ENCODE measurements at regions not wholly inside any gene's neighbourhood (a gene's known extent, or its start where the extent isn't known, plus 50 kb on each side); places are given as distances from the start of the nearest gene placed in this dataset.

DNA sequence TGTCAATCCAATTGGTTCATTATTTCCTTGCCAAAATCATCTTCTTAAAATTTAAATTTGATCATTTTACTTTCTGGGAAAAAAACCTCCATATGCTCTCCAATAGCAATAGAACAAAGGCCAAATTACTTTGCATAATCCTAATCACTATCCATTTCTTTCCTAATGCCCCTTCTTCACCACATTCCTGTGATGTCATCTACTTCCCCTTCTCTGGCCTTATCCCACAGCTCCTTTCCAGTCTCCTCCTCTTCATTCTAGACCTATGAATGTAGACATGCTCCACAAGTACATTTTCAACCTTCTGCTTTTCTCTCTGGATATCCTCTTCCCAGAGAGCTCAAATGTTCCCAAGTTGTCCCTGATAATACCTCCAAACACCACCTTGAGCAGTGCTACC lies 216.6 kb downstream of the MRPL39 start:
- Histone ChIP-seq H3K36me3 (ENCODE audit: control insufficient read depth, insufficient read depth, low read length) (no peaks in the 10 kb centered on the region), H3K4me1 (ENCODE audit: control insufficient read depth, insufficient read depth, low read length) (peaks cover 7% of the 10 kb centered on the region), H3K9ac (ENCODE audit: low read depth, low read length) (no peak overlapping the region), H3K27me3 (ENCODE audit: control insufficient read depth, insufficient read depth, low read length) (no peaks in the 10 kb centered on the region), H3K4me3 (ENCODE audit: low read depth, low read length) (no peak overlapping the region), H3K9me3 (ENCODE audit: control insufficient read depth, insufficient read depth, low read length) (no peaks in the 10 kb centered on the region)

DNA sequence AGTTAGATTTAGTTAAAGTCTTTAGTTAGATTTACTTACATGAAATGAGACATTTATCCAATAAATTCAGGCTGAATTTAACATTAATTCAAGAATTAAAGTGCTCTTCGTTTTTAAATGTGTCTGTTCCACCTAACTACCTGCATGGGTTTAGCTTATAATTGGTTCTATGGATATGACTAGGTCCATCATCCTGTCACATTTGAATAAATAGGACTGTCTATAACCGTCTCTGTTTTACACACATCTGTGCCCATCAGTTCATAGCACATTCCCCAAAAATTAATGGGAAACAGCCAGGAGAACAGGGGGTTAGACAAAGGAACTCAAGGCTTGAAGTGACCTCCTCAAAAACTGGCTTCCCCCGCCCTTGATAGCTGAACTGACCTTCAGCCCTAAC lies 219.6 kb downstream of the MRPL39 start:
- H3K36me3 ChIP-seq (ENCODE audit: control insufficient read depth, insufficient read depth, low read length): no peaks in the 10 kb centered on the region
- no peaks in the 10 kb centered on the region for H3K27me3 ChIP-seq (ENCODE audit: control insufficient read depth, insufficient read depth, low read length)
- peaks cover 7% of the 10 kb centered on the region for H3K4me1 ChIP-seq (ENCODE audit: control insufficient read depth, insufficient read depth, low read length)
- H3K9ac ChIP-seq (ENCODE audit: low read depth, low read length): no peak overlapping the region
- H3K4me3 ChIP-seq (ENCODE audit: low read depth, low read length): no peak overlapping the region
- H3K9me3 ChIP-seq (ENCODE audit: control insufficient read depth, insufficient read depth, low read length): no peaks in the 10 kb centered on the region

DNA sequence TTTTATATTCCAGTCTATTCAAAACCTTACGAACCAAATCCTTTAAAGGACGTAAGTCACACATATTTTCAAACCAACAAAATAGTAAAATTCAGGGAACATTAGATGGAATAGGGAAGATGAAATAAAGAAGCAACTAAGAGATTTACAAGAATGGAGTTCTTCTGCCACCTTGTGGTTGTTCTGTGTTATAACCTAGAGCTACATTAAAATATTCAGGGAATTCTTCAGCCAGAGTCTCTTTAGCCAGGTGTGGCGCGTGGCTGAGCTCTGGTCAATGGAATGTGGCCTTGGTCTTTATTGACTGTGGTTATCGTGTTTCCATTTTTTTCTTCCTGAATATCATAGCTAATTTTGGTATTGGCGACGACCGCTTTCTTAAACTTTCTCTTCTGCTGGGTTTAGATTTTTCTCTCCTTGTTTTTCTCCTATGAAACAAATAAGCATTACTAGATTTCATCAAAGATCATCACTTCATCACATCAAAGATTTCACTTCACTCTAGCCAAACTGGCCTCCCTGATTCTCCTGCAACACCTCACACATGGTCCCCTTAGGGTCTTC lies 221.3 kb downstream of the MRPL39 start:
- H3K36me3 ChIP-seq (ENCODE audit: control insufficient read depth, insufficient read depth, low read length): no peaks in the 10 kb centered on the region

DNA sequence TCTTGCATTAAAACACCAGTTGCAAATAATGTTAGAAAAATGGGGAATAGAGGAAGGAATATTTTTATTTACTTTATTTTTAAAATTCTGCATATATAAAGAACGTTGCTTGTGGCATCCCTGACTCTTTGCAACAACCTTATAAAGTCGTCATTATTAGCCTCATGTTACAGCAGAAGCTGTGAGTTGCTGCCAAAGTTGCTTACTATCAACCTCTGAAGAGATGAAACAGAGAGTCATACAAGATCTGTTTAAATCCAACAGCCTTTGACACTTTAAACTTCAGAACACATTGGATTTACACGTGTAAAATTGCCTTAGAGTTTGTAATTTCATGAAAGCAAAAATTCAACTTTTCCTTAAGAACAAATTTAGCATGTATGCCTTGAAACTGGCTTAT lies 221.9 kb downstream of the MRPL39 start:
- Histone ChIP-seq H3K9me3 (ENCODE audit: control insufficient read depth, insufficient read depth, low read length) (no peaks in the 10 kb centered on the region), H3K4me1 (ENCODE audit: control insufficient read depth, insufficient read depth, low read length) (peaks cover 7% of the 10 kb centered on the region), H3K27me3 (ENCODE audit: control insufficient read depth, insufficient read depth, low read length) (no peaks in the 10 kb centered on the region), H3K36me3 (ENCODE audit: control insufficient read depth, insufficient read depth, low read length) (no peaks in the 10 kb centered on the region), H3K9ac (ENCODE audit: low read depth, low read length) (no peak overlapping the region), H3K4me3 (ENCODE audit: low read depth, low read length) (no peak overlapping the region)

More for the DNA sequence above, 221.3 kb downstream of the MRPL39 start:
- Histone ChIP-seq H3K27me3 (ENCODE audit: control insufficient read depth, insufficient read depth, low read length) (no peaks in the 10 kb centered on the region), H3K9me3 (ENCODE audit: control insufficient read depth, insufficient read depth, low read length) (no peaks in the 10 kb centered on the region), H3K4me1 (ENCODE audit: control insufficient read depth, insufficient read depth, low read length) (peaks cover 7% of the 10 kb centered on the region), H3K4me3 (ENCODE audit: low read depth, low read length) (no peak overlapping the region), H3K9ac (ENCODE audit: low read depth, low read length) (no peak overlapping the region)

DNA sequence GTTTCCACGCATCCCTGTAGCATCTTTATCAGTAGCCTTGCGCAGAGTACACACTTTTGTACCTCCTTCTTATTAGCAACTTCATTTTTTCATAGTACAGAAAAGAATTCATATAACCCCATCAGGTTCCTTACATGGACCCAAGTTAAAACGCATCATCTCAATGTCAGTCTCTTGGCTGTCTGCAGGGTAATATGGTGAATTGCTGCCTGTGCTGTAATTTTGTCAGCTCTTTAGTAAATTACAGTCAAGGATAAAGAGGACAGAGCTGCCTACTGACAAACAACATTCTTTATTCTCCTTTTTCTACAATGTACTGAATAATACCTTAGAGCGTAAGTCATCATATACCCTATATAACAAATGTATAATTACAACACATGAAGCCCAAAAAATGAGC lies 222.5 kb downstream of the MRPL39 start:
- H3K4me3 ChIP-seq (ENCODE audit: low read depth, low read length): no peak overlapping the region
- H3K9ac ChIP-seq (ENCODE audit: low read depth, low read length): no peak overlapping the region
- no peaks in the 10 kb centered on the region for H3K27me3 ChIP-seq (ENCODE audit: control insufficient read depth, insufficient read depth, low read length)
- H3K36me3 ChIP-seq (ENCODE audit: control insufficient read depth, insufficient read depth, low read length): no peaks in the 10 kb centered on the region
- no peaks in the 10 kb centered on the region for H3K9me3 ChIP-seq (ENCODE audit: control insufficient read depth, insufficient read depth, low read length)
- peaks cover 7% of the 10 kb centered on the region for H3K4me1 ChIP-seq (ENCODE audit: control insufficient read depth, insufficient read depth, low read length)

DNA sequence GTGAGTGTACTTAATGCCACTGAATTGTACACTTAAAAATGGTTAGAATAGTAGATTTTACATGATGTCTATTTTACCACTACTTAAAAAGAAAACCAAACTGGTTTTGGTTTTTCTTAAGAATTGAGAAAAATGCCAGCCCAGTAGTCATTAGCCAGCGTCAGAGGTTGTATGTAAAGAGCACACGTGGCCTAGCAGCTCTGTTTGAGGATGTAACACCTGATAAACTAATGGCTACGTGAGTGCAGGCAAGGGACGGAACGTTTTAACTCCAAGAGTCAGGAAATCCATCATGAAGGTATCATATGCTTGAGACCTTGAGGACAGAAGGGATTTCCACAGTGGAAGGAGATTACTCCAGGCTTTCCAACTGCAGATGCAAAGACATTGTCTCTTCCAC lies 223.7 kb downstream of the MRPL39 start:
- H3K27me3 ChIP-seq (ENCODE audit: control insufficient read depth, insufficient read depth, low read length): no peaks in the 10 kb centered on the region
- H3K9me3 ChIP-seq (ENCODE audit: control insufficient read depth, insufficient read depth, low read length): no peaks in the 10 kb centered on the region
- no peak overlapping the region for H3K9ac ChIP-seq (ENCODE audit: low read depth, low read length)
- no peak overlapping the region for H3K4me3 ChIP-seq (ENCODE audit: low read depth, low read length)
- H3K4me1 ChIP-seq (ENCODE audit: control insufficient read depth, insufficient read depth, low read length): peaks cover 7% of the 10 kb centered on the region
- H3K36me3 ChIP-seq (ENCODE audit: control insufficient read depth, insufficient read depth, low read length): no peaks in the 10 kb centered on the region

DNA sequence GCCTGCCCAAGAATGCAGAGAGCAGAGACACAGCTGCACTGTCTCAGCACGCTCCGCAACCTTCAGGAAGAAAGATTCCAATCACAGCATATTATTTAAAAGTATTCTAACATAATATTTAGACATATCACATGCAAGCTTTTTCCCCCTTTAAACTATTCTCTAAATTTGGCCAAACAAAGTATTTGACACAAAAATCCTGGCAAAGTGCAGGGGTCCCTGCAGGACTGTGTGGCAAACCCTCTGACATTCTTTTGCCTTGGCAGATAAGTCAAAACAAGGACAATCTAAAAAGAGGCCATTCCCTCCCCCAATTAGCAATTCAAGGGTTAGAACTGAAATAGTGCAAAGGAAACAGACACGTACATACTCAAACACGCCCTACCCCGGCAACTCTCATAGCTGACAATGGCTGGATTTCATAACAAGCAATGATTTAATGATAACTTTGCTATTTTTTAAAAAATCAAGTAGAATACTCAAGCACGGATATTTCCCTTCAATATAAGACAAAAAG lies 225.3 kb downstream of the MRPL39 start:
- no peak overlapping the region for H3K9ac ChIP-seq (ENCODE audit: low read depth, low read length)

DNA sequence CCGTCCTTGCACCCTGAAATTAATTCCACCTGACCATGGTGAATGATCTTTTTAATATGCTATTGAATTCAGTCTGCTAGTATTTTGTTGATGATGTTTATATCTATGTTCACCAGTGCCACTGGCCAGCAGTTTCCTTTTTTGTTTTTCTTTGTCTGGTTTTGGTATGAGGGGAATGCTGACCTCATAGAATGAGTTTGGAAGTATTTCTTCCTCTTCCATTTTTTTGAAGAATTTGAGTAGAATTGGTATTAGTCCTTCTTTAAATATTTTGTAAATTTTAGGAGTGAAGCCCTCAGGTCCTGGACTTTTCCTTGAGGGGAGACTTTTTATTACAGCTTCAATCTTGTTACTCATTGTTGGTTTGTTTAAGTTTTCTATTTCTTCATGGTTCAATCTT lies 231.6 kb downstream of the MRPL39 start:
- H3K36me3 ChIP-seq (ENCODE audit: control insufficient read depth, insufficient read depth, low read length): no peaks in the 10 kb centered on the region
- H3K4me1 ChIP-seq (ENCODE audit: control insufficient read depth, insufficient read depth, low read length): peaks cover 13% of the 10 kb centered on the region
- H3K9me3 ChIP-seq (ENCODE audit: control insufficient read depth, insufficient read depth, low read length): no peaks in the 10 kb centered on the region
- H3K27me3 ChIP-seq (ENCODE audit: control insufficient read depth, insufficient read depth, low read length): no peaks in the 10 kb centered on the region
- H3K9ac ChIP-seq (ENCODE audit: low read depth, low read length): no peak overlapping the region
- H3K4me3 ChIP-seq (ENCODE audit: low read depth, low read length): no peak overlapping the region

More for the DNA sequence above, 225.3 kb downstream of the MRPL39 start:
- Histone ChIP-seq H3K9me3 (ENCODE audit: control insufficient read depth, insufficient read depth, low read length) (no peaks in the 10 kb centered on the region), H3K36me3 (ENCODE audit: control insufficient read depth, insufficient read depth, low read length) (no peaks in the 10 kb centered on the region), H3K27me3 (ENCODE audit: control insufficient read depth, insufficient read depth, low read length) (no peaks in the 10 kb centered on the region), H3K4me3 (ENCODE audit: low read depth, low read length) (no peak overlapping the region), H3K4me1 (ENCODE audit: control insufficient read depth, insufficient read depth, low read length) (peaks cover 4% of the 10 kb centered on the region)

DNA sequence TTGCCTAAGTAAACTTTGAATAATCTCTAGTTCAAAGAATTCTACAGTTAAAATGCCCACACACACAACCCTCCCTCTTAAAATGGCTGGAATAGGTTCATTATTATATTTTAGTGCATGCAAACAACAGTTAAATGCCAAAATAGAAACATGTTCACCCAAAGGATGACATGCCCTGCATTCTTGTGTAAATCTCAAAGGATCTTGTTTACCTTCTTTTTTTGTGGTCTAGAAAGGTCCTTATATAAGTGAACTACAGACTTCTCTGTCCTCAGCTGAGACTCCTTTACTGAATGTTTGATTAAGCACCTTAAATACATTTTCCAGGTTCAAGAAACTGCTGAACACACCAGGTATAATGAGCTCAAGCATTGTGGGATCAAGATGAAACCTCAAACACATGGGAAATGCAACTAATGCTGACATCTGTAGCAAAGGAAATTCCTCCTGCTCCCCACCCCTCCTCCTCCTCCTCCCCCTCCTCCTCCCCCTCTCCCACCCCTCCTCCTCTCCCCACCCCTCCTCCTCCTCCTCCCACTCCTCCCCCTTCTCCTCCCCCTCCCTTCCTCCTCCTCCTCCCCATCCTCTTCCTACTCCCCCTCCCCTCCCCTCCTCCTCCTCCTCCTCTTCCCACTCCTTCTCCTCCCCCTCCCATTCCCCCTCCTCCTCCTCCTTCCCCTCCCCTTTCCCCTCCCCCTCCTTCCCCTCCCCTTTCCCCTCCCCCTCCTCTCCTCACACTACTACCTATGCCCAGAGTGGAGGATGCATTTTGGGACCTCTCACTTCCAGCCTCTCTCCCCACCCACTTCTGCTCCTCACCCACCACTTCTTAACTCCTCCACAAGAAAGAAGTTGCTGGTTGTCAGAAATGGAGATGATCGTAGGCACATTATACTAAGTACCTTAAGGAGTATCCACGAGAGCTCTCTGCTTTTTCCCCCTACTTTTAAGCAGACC lies 233.9 kb downstream of the MRPL39 start:
- Histone ChIP-seq H3K4me1 (ENCODE audit: control insufficient read depth, insufficient read depth, low read length) (peaks cover 13% of the 10 kb centered on the region), H3K36me3 (ENCODE audit: control insufficient read depth, insufficient read depth, low read length) (no peaks in the 10 kb centered on the region), H3K27me3 (ENCODE audit: control insufficient read depth, insufficient read depth, low read length) (no peaks in the 10 kb centered on the region), H3K9me3 (ENCODE audit: control insufficient read depth, insufficient read depth, low read length) (no peaks in the 10 kb centered on the region), H3K9ac (ENCODE audit: low read depth, low read length) (no peak overlapping the region), H3K4me3 (ENCODE audit: low read depth, low read length) (peak overlapping the region; percentile 36)

DNA sequence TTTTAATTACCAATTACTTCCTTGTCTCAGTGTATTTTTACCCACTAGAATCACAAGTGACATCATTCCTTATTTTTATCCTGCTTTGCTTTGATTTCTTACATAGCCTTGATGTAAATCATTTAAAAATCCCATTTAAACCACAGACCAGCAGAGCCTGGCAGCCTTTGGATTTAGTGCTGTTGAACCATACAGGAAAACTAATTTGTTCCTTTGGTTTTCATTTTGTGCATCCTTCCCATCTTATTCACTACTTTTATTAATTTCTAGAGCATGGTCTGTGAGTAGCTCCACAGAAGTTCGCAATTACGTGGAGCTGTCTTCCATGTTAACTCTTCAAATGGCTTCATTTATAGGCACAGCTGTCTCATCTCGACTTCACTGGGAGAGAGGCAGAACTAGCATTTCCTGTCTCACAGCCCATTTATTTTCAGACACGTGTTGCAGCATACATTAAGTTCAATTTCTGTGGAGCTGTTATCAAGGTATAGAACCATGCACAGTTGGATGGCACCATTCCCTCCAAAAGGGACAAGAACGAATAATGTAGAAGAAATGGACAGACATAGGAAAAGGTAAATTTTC lies 235.3 kb downstream of the MRPL39 start:
- Histone ChIP-seq H3K27me3 (ENCODE audit: control insufficient read depth, insufficient read depth, low read length) (no peaks in the 10 kb centered on the region), H3K36me3 (ENCODE audit: control insufficient read depth, insufficient read depth, low read length) (no peaks in the 10 kb centered on the region), H3K4me1 (ENCODE audit: control insufficient read depth, insufficient read depth, low read length) (peaks cover 13% of the 10 kb centered on the region), H3K9ac (ENCODE audit: low read depth, low read length) (no peak overlapping the region), H3K9me3 (ENCODE audit: control insufficient read depth, insufficient read depth, low read length) (no peaks in the 10 kb centered on the region), H3K4me3 (ENCODE audit: low read depth, low read length) (peak overlapping the region; percentile 33)

DNA sequence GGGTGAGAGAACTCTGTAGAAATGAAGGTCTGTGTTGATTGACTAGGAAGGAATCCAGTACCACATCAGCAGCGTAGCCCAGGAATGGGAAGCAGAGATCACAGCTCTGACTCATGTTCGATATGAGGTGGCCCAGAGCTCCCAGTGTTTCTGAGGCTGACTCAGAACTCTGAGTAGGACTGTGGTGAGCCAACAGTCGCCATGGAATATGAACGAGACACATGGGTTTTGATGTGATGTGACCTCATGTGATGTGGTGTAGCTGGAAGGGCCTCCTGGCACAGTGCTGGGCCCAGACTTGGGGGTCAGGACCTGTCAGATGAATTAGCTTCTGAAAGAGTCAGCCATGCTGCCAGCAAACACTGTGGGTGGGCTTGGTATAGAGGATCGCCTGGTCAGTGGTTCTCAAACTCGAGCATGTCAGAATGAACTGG lies 237.0 kb downstream of the MRPL39 start:
- H3K27me3 ChIP-seq (ENCODE audit: control insufficient read depth, insufficient read depth, low read length): no peaks in the 10 kb centered on the region
- no peak overlapping the region for H3K9ac ChIP-seq (ENCODE audit: low read depth, low read length)
- no peaks in the 10 kb centered on the region for H3K36me3 ChIP-seq (ENCODE audit: control insufficient read depth, insufficient read depth, low read length)
- no peaks in the 10 kb centered on the region for H3K9me3 ChIP-seq (ENCODE audit: control insufficient read depth, insufficient read depth, low read length)
- peaks cover 13% of the 10 kb centered on the region for H3K4me1 ChIP-seq (ENCODE audit: control insufficient read depth, insufficient read depth, low read length)
- no peak overlapping the region for H3K4me3 ChIP-seq (ENCODE audit: low read depth, low read length)
